BE2C (cell line): ENCODE measurements at regions not wholly inside any gene's neighbourhood (a gene's known extent, or its start where the extent isn't known, plus 50 kb on each side); places are given as distances from the start of the nearest gene placed in this dataset.

Source experiments
- DNase-seq: peaks from one replicate; pipeline ENCODE4 v3.0.0-alpha.2; 2020
- H3K27me3 ChIP-seq: fragments of 250-450 bp; sonication (Bioruptor Pico); 2 replicates; pipeline ENCODE4 v1.5.1; 2020; ENCODE audit warnings: mild to moderate bottlenecking
- H3K36me3 ChIP-seq: fragments of 250-450 bp; sonication (Bioruptor Pico); 2 replicates; pipeline ENCODE4 v1.5.1; 2020; ENCODE audit warnings: mild to moderate bottlenecking
- H3K4me1 ChIP-seq: fragments of 250-450 bp; sonication (Bioruptor Pico); 2 replicates; pipeline ENCODE4 v1.5.1; 2020
- H3K4me3 ChIP-seq: 2 replicates; pipeline ENCODE4 v1.5.1; 2011; ENCODE audit warnings: low read depth, low read length
- H3K9me3 ChIP-seq: fragments of 250-450 bp; sonication (Bioruptor Pico); 2 replicates; pipeline ENCODE4 v1.5.1; 2020
- CTCF ChIP-seq: IDR thresholded peaks from 2 replicates; pipeline ENCODE4 v1.5.1; 2012; ENCODE audit warnings: mild to moderate bottlenecking, low read depth, low read length

GRCh38 chr9:78928625-78929405 is 631.9 kb downstream of the PSAT1 start:
- Histone ChIP-seq H3K4me3 (no peak overlapping the region), H3K27me3 (no peaks in the 10 kb centered on the region), H3K9me3 (no peaks in the 10 kb centered on the region), H3K36me3 (no peaks in the 10 kb centered on the region), H3K4me1 (no peaks in the 10 kb centered on the region)
- no peak for DNase-seq
- TF ChIP-seq CTCF = no peak

GRCh38 chr9:78930281-78930680 is 633.4 kb downstream of the PSAT1 start:
- no peak for DNase-seq
- H3K27me3 ChIP-seq = no peaks in the 10 kb centered on the region

GRCh38 chr9:78932849-78933627 is 636.1 kb downstream of the PSAT1 start:
- TF ChIP-seq CTCF = no peak
- no peak for DNase-seq
- no peak overlapping the region for H3K4me3 ChIP-seq

More at GRCh38 chr9:78930281-78930680, 633.4 kb downstream of the PSAT1 start:
- Histone ChIP-seq H3K9me3 (no peaks in the 10 kb centered on the region), H3K4me1 (no peaks in the 10 kb centered on the region), H3K36me3 (no peaks in the 10 kb centered on the region), H3K4me3 (no peak overlapping the region)
- no peak for TF ChIP-seq CTCF

GRCh38 chr9:78934880-78935279 is 636.9 kb upstream of the TLE4 start:
- no peak for TF ChIP-seq CTCF
- Histone ChIP-seq H3K36me3 (no peaks in the 10 kb centered on the region), H3K4me1 (no peaks in the 10 kb centered on the region), H3K27me3 (no peaks in the 10 kb centered on the region), H3K9me3 (no peaks in the 10 kb centered on the region), H3K4me3 (no peak overlapping the region)
- no peak for DNase-seq

More at GRCh38 chr9:78932849-78933627, 636.1 kb downstream of the PSAT1 start:
- no peaks in the 10 kb centered on the region for H3K36me3 ChIP-seq
- no peaks in the 10 kb centered on the region for H3K4me1 ChIP-seq
- no peaks in the 10 kb centered on the region for H3K27me3 ChIP-seq
- no peaks in the 10 kb centered on the region for H3K9me3 ChIP-seq

- DNase-seq = no peak
- no peak for TF ChIP-seq CTCF
- H3K36me3 ChIP-seq = no peaks in the 10 kb centered on the region
- no peaks in the 10 kb centered on the region for H3K27me3 ChIP-seq
- H3K4me3 ChIP-seq = no peak overlapping the region
- H3K9me3 ChIP-seq = no peaks in the 10 kb centered on the region
- H3K4me1 ChIP-seq = no peaks in the 10 kb centered on the region
Measured at GRCh38 chr9:78938821-78939220, 632.9 kb upstream of the TLE4 start.
